ENCODE measurements at regions not wholly inside any gene's neighbourhood (a gene's known extent, or its start where the extent isn't known, plus 50 kb on each side); places are given as distances from the start of the nearest gene placed in this dataset.

- TF ChIP-seq EP300 (IDR thresholded peaks at IDR 0.05), result no peak
- TF ChIP-seq POLR2AphosphoS5 (IDR thresholded peaks at IDR 0.05), result no peak
Observed at GRCh38 chr4:171588764-171589163, 224.4 kb upstream of the GALNTL6 start.
